ENCODE measurements at regions not wholly inside any gene's neighbourhood (a gene's known extent, or its start where the extent isn't known, plus 50 kb on each side); places are given as distances from the start of the nearest gene placed in this dataset.

GRCh38 chr6:47157063-47157462, 114.9 kb upstream of the ADGRF1 start:
- ATAC-seq: no peak
- TF ChIP-seq GLIS3 (CRISPR knock-in tag; IDR thresholded peaks at IDR 0.05) (no peak), BACH2 (CRISPR knock-in tag; IDR thresholded peaks at IDR 0.05; ENCODE audit: borderline replicate concordance) (no peak), TOX (CRISPR knock-in tag; IDR thresholded peaks at IDR 0.05; ENCODE audit: borderline replicate concordance) (no peak)

- ATAC-seq: no peak
- TF ChIP-seq ISL1 (CRISPR knock-in tag; IDR thresholded peaks at IDR 0.05) (no peak), OSR1 (CRISPR knock-in tag; IDR thresholded peaks at IDR 0.05) (no peak), ZNF8 (CRISPR knock-in tag; IDR thresholded peaks at IDR 0.05) (no peak), ESRRG (CRISPR knock-in tag; IDR thresholded peaks at IDR 0.05) (no peak), ZFP3 (CRISPR knock-in tag; IDR thresholded peaks at IDR 0.05) (no peak), TOX (CRISPR knock-in tag; IDR thresholded peaks at IDR 0.05; ENCODE audit: borderline replicate concordance) (no peak), RARB (CRISPR knock-in tag; IDR thresholded peaks at IDR 0.05) (no peak), TSHZ2 (CRISPR knock-in tag; IDR thresholded peaks at IDR 0.05) (no peak), ZNF70 (CRISPR knock-in tag; IDR thresholded peaks at IDR 0.05) (no peak)
Measured at GRCh38 chr6:47156196-47156595, 114.1 kb upstream of the ADGRF1 start.

- no peak for ATAC-seq
- TF ChIP-seq ESRRG (CRISPR knock-in tag; IDR thresholded peaks at IDR 0.05) (no peak), ZNF8 (CRISPR knock-in tag; IDR thresholded peaks at IDR 0.05) (no peak), ZNF565 (CRISPR knock-in tag; conservative IDR thresholded peaks at IDR 0.05; ENCODE audit: low read depth) (no peak), BACH2 (CRISPR knock-in tag; IDR thresholded peaks at IDR 0.05; ENCODE audit: borderline replicate concordance) (no peak), POU6F1 (CRISPR knock-in tag; IDR thresholded peaks at IDR 0.05; ENCODE audit: borderline replicate concordance, low read depth) (no peak), ZNF70 (CRISPR knock-in tag; IDR thresholded peaks at IDR 0.05) (no peak), CSDC2 (CRISPR knock-in tag; IDR thresholded peaks at IDR 0.05) (no peak), TSHZ2 (CRISPR knock-in tag; IDR thresholded peaks at IDR 0.05) (no peak), ARNTL (CRISPR knock-in tag; IDR thresholded peaks at IDR 0.05; ENCODE audit: borderline replicate concordance, low read depth) (no peak), ZC3H10 (CRISPR knock-in tag; IDR thresholded peaks at IDR 0.05) (no peak), RARB (CRISPR knock-in tag; IDR thresholded peaks at IDR 0.05) (no peak), TOX (CRISPR knock-in tag; IDR thresholded peaks at IDR 0.05; ENCODE audit: borderline replicate concordance) (no peak), CSRNP3 (CRISPR knock-in tag; IDR thresholded peaks at IDR 0.05) (no peak), ISL1 (CRISPR knock-in tag; IDR thresholded peaks at IDR 0.05) (no peak), ZFP30 (CRISPR knock-in tag; IDR thresholded peaks at IDR 0.05) (no peak), OSR1 (CRISPR knock-in tag; IDR thresholded peaks at IDR 0.05) (no peak), GLIS3 (CRISPR knock-in tag; IDR thresholded peaks at IDR 0.05) (no peak), PPARA (CRISPR knock-in tag; IDR thresholded peaks at IDR 0.05; ENCODE audit: borderline replicate concordance) (no peak)
Measured at GRCh38 chr6:47153404-47153755, 111.2 kb upstream of the ADGRF1 start.

Data from SK-N-SH treated with all-trans-retinoic acid at 6 μM for 48 hours (cell line).